ENCODE measurements at regions not wholly inside any gene's neighbourhood (a gene's known extent, or its start where the extent isn't known, plus 50 kb on each side); places are given as distances from the start of the nearest gene placed in this dataset.

DNA sequence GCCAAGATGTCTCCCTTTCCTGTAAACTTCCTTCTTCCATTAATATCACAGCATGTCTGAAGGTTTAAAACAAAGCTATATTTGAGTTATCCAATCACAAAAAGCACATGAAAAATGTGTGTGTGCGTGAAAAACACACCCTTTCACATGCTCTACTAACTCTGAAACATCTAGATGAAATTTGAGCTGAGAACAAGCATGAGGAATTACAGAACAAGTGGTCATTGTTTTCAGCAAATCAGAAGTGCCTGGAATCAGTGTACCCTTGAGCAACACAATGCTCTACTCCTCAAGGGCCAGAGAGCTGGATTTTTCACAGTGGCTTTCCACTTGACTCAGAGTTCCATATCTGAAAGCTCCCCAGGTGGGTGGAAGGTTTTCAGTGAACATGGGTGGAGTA lies 255.9 kb downstream of the PSAT1 start:
- TF ChIP-seq EP300 (IDR thresholded peaks at IDR 0.05) (no peak), POLR2A (IDR thresholded peaks at IDR 0.05) (no peak)
- TF ChIP-seq, protein P1, sequence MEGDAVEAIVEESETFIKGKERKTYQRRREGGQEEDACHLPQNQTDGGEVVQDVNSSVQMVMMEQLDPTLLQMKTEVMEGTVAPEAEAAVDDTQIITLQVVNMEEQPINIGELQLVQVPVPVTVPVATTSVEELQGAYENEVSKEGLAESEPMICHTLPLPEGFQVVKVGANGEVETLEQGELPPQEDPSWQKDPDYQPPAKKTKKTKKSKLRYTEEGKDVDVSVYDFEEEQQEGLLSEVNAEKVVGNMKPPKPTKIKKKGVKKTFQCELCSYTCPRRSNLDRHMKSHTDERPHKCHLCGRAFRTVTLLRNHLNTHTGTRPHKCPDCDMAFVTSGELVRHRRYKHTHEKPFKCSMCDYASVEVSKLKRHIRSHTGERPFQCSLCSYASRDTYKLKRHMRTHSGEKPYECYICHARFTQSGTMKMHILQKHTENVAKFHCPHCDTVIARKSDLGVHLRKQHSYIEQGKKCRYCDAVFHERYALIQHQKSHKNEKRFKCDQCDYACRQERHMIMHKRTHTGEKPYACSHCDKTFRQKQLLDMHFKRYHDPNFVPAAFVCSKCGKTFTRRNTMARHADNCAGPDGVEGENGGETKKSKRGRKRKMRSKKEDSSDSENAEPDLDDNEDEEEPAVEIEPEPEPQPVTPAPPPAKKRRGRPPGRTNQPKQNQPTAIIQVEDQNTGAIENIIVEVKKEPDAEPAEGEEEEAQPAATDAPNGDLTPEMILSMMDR (IDR thresholded peaks at IDR 0.05), result no peak
